ENCODE measurements at regions not wholly inside any gene's neighbourhood (a gene's known extent, or its start where the extent isn't known, plus 50 kb on each side); places are given as distances from the start of the nearest gene placed in this dataset.

GRCh38 chr12:24591715-24592440, 357.0 kb downstream of the BCAT1 start:
- Histone ChIP-seq H3K9me3 (replicated peaks; ENCODE audit: control insufficient read depth, insufficient read depth, low read length) (no peaks in the 10 kb centered on the region), H3K4me3 (replicated peaks in 1 of 3; ENCODE audit: insufficient read depth in 1 of 3, low read depth in 1 of 3, low read length in 3 of 3) (no peak overlapping the region), H3K4me1 (ENCODE audit: control insufficient read depth, extremely low read depth, insufficient read depth, low read length) (no peaks in the 10 kb centered on the region), H3K9ac (replicated peaks; ENCODE audit: extremely low read depth, insufficient read depth, low read length) (no peak overlapping the region), H3K4me2 (ENCODE audit: insufficient read depth, low read length) (no peak overlapping the region), H3K79me2 (ENCODE audit: control insufficient read depth, insufficient read depth, low read length) (no peaks in the 10 kb centered on the region), H3K27ac (ENCODE audit: insufficient read depth, low read depth, low read length) (no peak overlapping the region), H4K20me1 (replicated peaks; ENCODE audit: control insufficient read depth, extremely low read depth, insufficient read depth, low read length) (no peaks in the 10 kb centered on the region), H3K9me1 (replicated peaks; ENCODE audit: control insufficient read depth, extremely low read depth, insufficient read depth, low read length) (no peaks in the 10 kb centered on the region), H3K27me3 (ENCODE audit: control insufficient read depth in 2 of 2, insufficient read depth in 2 of 2, low read length in 2 of 2) (peaks cover 8 to 12% of the 10 kb centered on the region in 2 experiments), H2AFZ (ENCODE audit: low read depth, low read length) (no peak overlapping the region), H3K36me3 (ENCODE audit: control insufficient read depth in 2 of 2, extremely low read depth in 1 of 2, insufficient read depth in 2 of 2, low read length in 2 of 2) (no peaks in the 10 kb centered on the region)
- intact Hi-C loops (cut with micrococcal nuclease) = loop anchor here (10.0 kb wide), 1 partner anchor 1387 kb away; no protein-coding TSS in a partner anchor
- POLR2A ChIA-PET = no interaction called here
- CTCF ChIA-PET = interaction anchor here (1.3 to 1.4 kb wide), 3 partner anchors 12 to 32 kb away, joined by 3 to 4 read pairs (median 3); no protein-coding TSS in a partner anchor
- dilution Hi-C loops (cut with MboI; ENCODE audit: extremely low pct_ligation_motif_present, low sequenced_read_pairs) = no loop called here
- DNase-seq (ENCODE audit: low read depth, low spot score) = no peak
- no peak for FAIRE-seq
- no TSS peak for BruUV-seq (replicated peaks)
- no peak for TF ChIP-seq MYC (IDR thresholded peaks at IDR 0.05; ENCODE audit: low read depth, low read length)
- TF ChIP-seq, protein P1, sequence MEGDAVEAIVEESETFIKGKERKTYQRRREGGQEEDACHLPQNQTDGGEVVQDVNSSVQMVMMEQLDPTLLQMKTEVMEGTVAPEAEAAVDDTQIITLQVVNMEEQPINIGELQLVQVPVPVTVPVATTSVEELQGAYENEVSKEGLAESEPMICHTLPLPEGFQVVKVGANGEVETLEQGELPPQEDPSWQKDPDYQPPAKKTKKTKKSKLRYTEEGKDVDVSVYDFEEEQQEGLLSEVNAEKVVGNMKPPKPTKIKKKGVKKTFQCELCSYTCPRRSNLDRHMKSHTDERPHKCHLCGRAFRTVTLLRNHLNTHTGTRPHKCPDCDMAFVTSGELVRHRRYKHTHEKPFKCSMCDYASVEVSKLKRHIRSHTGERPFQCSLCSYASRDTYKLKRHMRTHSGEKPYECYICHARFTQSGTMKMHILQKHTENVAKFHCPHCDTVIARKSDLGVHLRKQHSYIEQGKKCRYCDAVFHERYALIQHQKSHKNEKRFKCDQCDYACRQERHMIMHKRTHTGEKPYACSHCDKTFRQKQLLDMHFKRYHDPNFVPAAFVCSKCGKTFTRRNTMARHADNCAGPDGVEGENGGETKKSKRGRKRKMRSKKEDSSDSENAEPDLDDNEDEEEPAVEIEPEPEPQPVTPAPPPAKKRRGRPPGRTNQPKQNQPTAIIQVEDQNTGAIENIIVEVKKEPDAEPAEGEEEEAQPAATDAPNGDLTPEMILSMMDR (IDR thresholded peaks at IDR 0.05; ENCODE audit: extremely low read depth in 1 of 2, insufficient read depth in 1 of 2, low read depth in 1 of 2, low read length in 2 of 2) = no peak
- no peak for TF ChIP-seq JUN (IDR thresholded peaks at IDR 0.05; ENCODE audit: borderline replicate concordance, insufficient read depth, insufficient read length, low read depth)
- no peak for TF ChIP-seq POLR2AphosphoS5 (IDR thresholded peaks at IDR 0.05; ENCODE audit: insufficient read depth, low read depth, low read length)
- no peak for TF ChIP-seq EZH2 (IDR thresholded peaks at IDR 0.05; ENCODE audit: borderline replicate concordance, low read depth, low read length, severe bottlenecking)
- TF ChIP-seq POLR2A (IDR thresholded peaks at IDR 0.05; ENCODE audit: low read depth, low read length) = no peak
- TF ChIP-seq MAX (IDR thresholded peaks at IDR 0.05; ENCODE audit: insufficient read depth, insufficient read length) = no peak
